D721Med (cell line): ENCODE measurements at regions not wholly inside any gene's neighbourhood (a gene's known extent, or its start where the extent isn't known, plus 50 kb on each side); places are given as distances from the start of the nearest gene placed in this dataset.

Experiments used
- DNase-seq: peaks from one replicate; pipeline ENCODE4 v3.0.0; 2011; ENCODE audit warnings: low spot score; ENCODE audit not compliant: insufficient read length
- FAIRE-seq: peaks from 2 replicates; lab custom pipeline; 2011; peaks lifted over from hg19 to GRCh38; lab: Jason Lieb, UNC
- CTCF ChIP-seq: IDR thresholded peaks from 2 replicates; pipeline ENCODE4 v1.5.1; 2012; ENCODE audit warnings: mild to moderate bottlenecking, control low read depth; ENCODE audit not compliant: insufficient read depth; ENCODE audit errors: missing control alignments

- FAIRE-seq (no peak), DNase-seq (no peak)
- TF ChIP-seq CTCF, result no peak
These were observed 61.1 kb downstream of the SPATA31C2 start for GRCh38 chr9:88077071-88077617.

GRCh38 chr9:88076286-88077070 is 61.8 kb downstream of the SPATA31C2 start:
- no peak for TF ChIP-seq CTCF
- DNase-seq, result peak; percentile 44
- FAIRE-seq, result no peak

GRCh38 chr9:88075966-88076285 is 62.3 kb downstream of the SPATA31C2 start:
- DNase-seq, result no peak
- TF ChIP-seq CTCF, result no peak
- FAIRE-seq, result no peak

- FAIRE-seq, result no peak
- no peak for DNase-seq
- no peak for TF ChIP-seq CTCF
These were observed 62.8 kb downstream of the SPATA31C2 start for GRCh38 chr9:88075506-88075905.

GRCh38 chr9:88074931-88075330 is 63.3 kb downstream of the SPATA31C2 start:
- FAIRE-seq (no peak), DNase-seq (no peak)
- no peak for TF ChIP-seq CTCF

GRCh38 chr9:88072831-88073375 is 65.4 kb downstream of the SPATA31C2 start:
- DNase-seq (no peak), FAIRE-seq (no peak)

More at GRCh38 chr9:88072831-88073375, 65.4 kb downstream of the SPATA31C2 start:
- TF ChIP-seq CTCF, result no peak
